PC-3 (cell line): ENCODE measurements at regions not wholly inside any gene's neighbourhood (a gene's known extent, or its start where the extent isn't known, plus 50 kb on each side); places are given as distances from the start of the nearest gene placed in this dataset.
A peak's percentile ranks its signal among the peaks of the same experiment; 100 is the strongest.

Experiments used
- ATAC-seq: fragments of 200-7000 bp; cut with Tn5 transposase; 2 replicates; pipeline ENCODE4 v1.9.1; 2020; ENCODE audit warnings: mild to moderate bottlenecking, moderate library complexity
- BruUV-seq: library from RNA; stranded (reverse); fragments of 400-500 nt; replicated peaks from 2 replicates; lab custom pipeline; 2021; lab: Mats Ljungman, UMichigan
- CTCF ChIA-PET: fragments of 300-600 bp; sonication (Branson Sonifier 250); formaldehyde crosslinking; loops from one replicate; lab custom pipeline; 2022; ENCODE audit warnings: antibody characterized with exemption; lab: Charles Lee
- POLR2A ChIA-PET: fragments of 300-600 bp; sonication (Branson Sonifier 250); formaldehyde crosslinking; loops from one replicate; lab custom pipeline; 2022; ENCODE audit warnings: antibody characterized with exemption; ENCODE audit not compliant: unreplicated experiment; lab: Charles Lee
- DNase-seq: peaks from one replicate; pipeline ENCODE4 v3.0.0-alpha.2; 2015
- H2AFZ ChIP-seq: fragments of 300-600 bp; sonication (generic); 2 replicates; pipeline ENCODE4 v1.6.0; 2016; ENCODE audit warnings: antibody characterized with exemption, low read length
- H3F3A ChIP-seq: fragments of 300-600 bp; sonication (generic); one replicate; pipeline ENCODE4 v1.6.0; 2017; ENCODE audit warnings: antibody characterized with exemption, low read length, control low read depth, mild to moderate bottlenecking; ENCODE audit not compliant: unreplicated experiment
- H3K27ac ChIP-seq: fragments of 300-600 bp; sonication (generic); 2 replicates; pipeline ENCODE4 v1.5.1; 2016; ENCODE audit warnings: mild to moderate bottlenecking, low read length
- H3K27me3 ChIP-seq: fragments of 300-600 bp; sonication (generic); 2 replicates; pipeline ENCODE4 v1.6.1; 2016; ENCODE audit warnings: low read length, mixed read lengths
- H3K36me3 ChIP-seq: fragments of 300-600 bp; sonication (generic); 2 replicates; pipeline ENCODE4 v1.6.1; 2016; ENCODE audit warnings: low read depth, mixed run types, low read length, mixed read lengths
- H3K4me1 ChIP-seq: fragments of 300-600 bp; sonication (generic); 2 replicates; pipeline ENCODE4 v1.5.1; 2016; ENCODE audit warnings: low read length; ENCODE audit not compliant: insufficient read depth
- H3K4me2 ChIP-seq: fragments of 300-600 bp; sonication (generic); 2 replicates; pipeline ENCODE4 v1.6.0; 2016; ENCODE audit warnings: low read length
- H3K4me3 ChIP-seq: fragments of 300-600 bp; sonication (generic); 2 replicates; pipeline ENCODE4 v1.5.1; 2016; ENCODE audit warnings: mild to moderate bottlenecking, low read length, mixed read lengths
- H3K79me2 ChIP-seq: fragments of 300-600 bp; sonication (generic); 2 replicates; pipeline ENCODE4 v1.6.1; 2017; ENCODE audit warnings: low read length, mixed read lengths
- H3K9ac ChIP-seq: fragments of 300-600 bp; sonication (generic); 2 replicates; pipeline ENCODE4 v1.6.0; 2016; ENCODE audit warnings: mild to moderate bottlenecking, low read length
- H3K9me2 ChIP-seq: fragments of 300-600 bp; sonication (generic); replicated peaks from 2 replicates; pipeline ENCODE4 v1.6.1; 2016; ENCODE audit warnings: mixed run types, low read length, mixed read lengths
- H3K9me3 ChIP-seq: fragments of 300-600 bp; sonication (generic); 2 replicates; pipeline ENCODE4 v1.6.1; 2016; ENCODE audit warnings: low read length, mixed read lengths
- H4K20me1 ChIP-seq: fragments of 300-600 bp; sonication (generic); 2 replicates; pipeline ENCODE4 v1.6.1; 2016; ENCODE audit warnings: low read length, mixed read lengths
- EZH2 ChIP-seq: fragments of 300-600 bp; sonication (generic); IDR thresholded peaks from one replicate; pipeline ENCODE4 v1.6.1; 2017; ENCODE audit warnings: antibody characterized with exemption, mild to moderate bottlenecking, low read length; ENCODE audit not compliant: unreplicated experiment
- EZH2phosphoT487 ChIP-seq: fragments of 300-600 bp; sonication (generic); IDR thresholded peaks from 2 replicates; pipeline ENCODE4 v1.6.1; 2018; ENCODE audit warnings: mild to moderate bottlenecking, antibody characterized with exemption, low read length, borderline replicate concordance
- intact Hi-C: fragments of 100-400 bp; cut with micrococcal nuclease; formaldehyde crosslinking; loops from 2 replicates; pipeline ENCODE4 v1.9.0; 2023
- TF ChIP-seq, protein P1 (sequence below): fragments of 300-600 bp; sonication (generic); conservative IDR thresholded peaks from 2 replicates; pipeline ENCODE4 v1.5.1; 2017; ENCODE audit warnings: antibody characterized with exemption, low read depth, mild to moderate bottlenecking, low read length

DNA sequence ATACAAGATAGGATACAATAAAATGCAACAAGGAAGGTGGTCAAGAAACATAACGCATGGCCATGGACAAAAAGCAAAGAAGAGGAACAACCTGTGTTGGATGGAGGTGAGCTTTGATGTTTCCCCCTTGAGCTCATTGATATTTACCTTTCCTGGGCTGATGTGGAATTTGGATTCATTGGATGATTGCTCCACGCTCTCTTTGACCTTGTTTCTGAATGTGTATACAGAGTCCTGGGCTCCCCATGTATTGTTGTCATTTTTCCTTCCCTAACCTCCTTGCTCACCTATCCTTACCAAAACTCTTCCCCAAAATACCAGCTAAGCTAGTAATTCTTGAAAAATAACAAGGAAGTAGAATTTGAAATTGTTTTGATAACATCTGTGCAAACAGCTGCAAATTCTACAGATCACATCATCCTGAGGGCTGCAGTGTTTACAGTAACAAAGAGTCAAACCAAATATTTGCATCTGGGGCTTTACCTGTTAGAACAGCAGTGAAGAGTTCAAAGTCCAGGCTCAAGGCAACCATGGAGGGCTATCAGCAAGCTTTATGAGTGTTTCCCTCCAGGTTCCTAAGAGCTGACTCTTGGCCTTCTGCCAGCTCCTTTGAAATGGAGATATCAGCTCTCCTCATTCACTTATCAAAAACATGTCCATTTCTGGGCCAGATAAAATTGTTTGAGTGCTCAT, 214.3 kb upstream of the MARCKS start:
- BruUV-seq, result no TSS peak
- H2AFZ ChIP-seq, result no peak overlapping the region
- intact Hi-C loops, result no loop called here
- H3K79me2 ChIP-seq, result no peaks in the 10 kb centered on the region
- H3F3A ChIP-seq, result no peaks in the 10 kb centered on the region
- H3K9ac ChIP-seq, result no peak overlapping the region; the same call in 1 of the 2 replicates
- H3K27me3 ChIP-seq, result no peaks in the 10 kb centered on the region
- ATAC-seq, result peak; percentile 76
- DNase-seq, result peak; percentile 67
- TF ChIP-seq, protein P1, sequence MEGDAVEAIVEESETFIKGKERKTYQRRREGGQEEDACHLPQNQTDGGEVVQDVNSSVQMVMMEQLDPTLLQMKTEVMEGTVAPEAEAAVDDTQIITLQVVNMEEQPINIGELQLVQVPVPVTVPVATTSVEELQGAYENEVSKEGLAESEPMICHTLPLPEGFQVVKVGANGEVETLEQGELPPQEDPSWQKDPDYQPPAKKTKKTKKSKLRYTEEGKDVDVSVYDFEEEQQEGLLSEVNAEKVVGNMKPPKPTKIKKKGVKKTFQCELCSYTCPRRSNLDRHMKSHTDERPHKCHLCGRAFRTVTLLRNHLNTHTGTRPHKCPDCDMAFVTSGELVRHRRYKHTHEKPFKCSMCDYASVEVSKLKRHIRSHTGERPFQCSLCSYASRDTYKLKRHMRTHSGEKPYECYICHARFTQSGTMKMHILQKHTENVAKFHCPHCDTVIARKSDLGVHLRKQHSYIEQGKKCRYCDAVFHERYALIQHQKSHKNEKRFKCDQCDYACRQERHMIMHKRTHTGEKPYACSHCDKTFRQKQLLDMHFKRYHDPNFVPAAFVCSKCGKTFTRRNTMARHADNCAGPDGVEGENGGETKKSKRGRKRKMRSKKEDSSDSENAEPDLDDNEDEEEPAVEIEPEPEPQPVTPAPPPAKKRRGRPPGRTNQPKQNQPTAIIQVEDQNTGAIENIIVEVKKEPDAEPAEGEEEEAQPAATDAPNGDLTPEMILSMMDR, result no peak
- TF ChIP-seq EZH2phosphoT487, result no peak
- no peak for TF ChIP-seq EZH2
- no peaks in the 10 kb centered on the region for H3K36me3 ChIP-seq
- H3K9me2 ChIP-seq, result no peaks in the 10 kb centered on the region
- POLR2A ChIA-PET, result interaction anchor here (0.6 kb wide), 1 partner anchor 229 kb away, joined by 10 read pairs; no protein-coding TSS in a partner anchor
- no peaks in the 10 kb centered on the region for H4K20me1 ChIP-seq
- H3K4me3 ChIP-seq, result no peak overlapping the region
- peaks cover 35% of the 10 kb centered on the region for H3K4me1 ChIP-seq
- H3K27ac ChIP-seq, result peak overlapping the region; percentile 39
- H3K4me2 ChIP-seq, result peak overlapping the region; percentile 31; the same call in 1 of the 2 replicates
- CTCF ChIA-PET, result no interaction called here
- H3K9me3 ChIP-seq, result no peaks in the 10 kb centered on the region

DNA sequence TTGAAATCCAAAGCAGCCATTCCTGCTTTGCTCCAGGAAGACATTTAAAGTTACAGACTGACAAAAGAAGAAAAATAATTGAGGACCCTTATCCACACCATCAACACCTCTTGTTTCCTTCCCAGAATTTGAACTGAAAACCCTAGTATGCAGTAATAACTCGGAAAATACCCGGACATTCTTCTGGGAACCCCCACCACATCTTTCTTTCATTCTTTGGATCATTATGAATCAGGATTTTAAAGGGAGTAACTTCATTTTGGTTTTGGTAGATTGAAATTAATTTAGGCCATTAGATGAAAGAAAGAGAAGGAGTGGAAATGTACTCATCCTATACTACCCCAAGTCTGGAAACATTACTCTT, 213.8 kb upstream of the MARCKS start:
- Histone ChIP-seq H2AFZ (no peak overlapping the region), H3K36me3 (no peaks in the 10 kb centered on the region), H3K4me2 (peak overlapping the region; percentile 31; the same call in 1 of the 2 replicates), H3K9me3 (no peaks in the 10 kb centered on the region), H3K9me2 (no peaks in the 10 kb centered on the region), H3K9ac (no peak overlapping the region; the same call in 1 of the 2 replicates), H4K20me1 (no peaks in the 10 kb centered on the region), H3K4me1 (peaks cover 35% of the 10 kb centered on the region), H3F3A (no peaks in the 10 kb centered on the region), H3K27ac (peak overlapping the region; percentile 35), H3K79me2 (no peaks in the 10 kb centered on the region), H3K4me3 (no peak overlapping the region), H3K27me3 (no peaks in the 10 kb centered on the region)
- no TSS peak for BruUV-seq
- DNase-seq (no peak), ATAC-seq (no peak)
- TF ChIP-seq, protein P1, result no peak
- TF ChIP-seq EZH2phosphoT487 (no peak), EZH2 (no peak)
- intact Hi-C loops, result no loop called here
- ChIA-PET CTCF (no interaction called here), POLR2A (no interaction called here)
